ENCODE measurements at regions not wholly inside any gene's neighbourhood (a gene's known extent, or its start where the extent isn't known, plus 50 kb on each side); places are given as distances from the start of the nearest gene placed in this dataset.

DNA sequence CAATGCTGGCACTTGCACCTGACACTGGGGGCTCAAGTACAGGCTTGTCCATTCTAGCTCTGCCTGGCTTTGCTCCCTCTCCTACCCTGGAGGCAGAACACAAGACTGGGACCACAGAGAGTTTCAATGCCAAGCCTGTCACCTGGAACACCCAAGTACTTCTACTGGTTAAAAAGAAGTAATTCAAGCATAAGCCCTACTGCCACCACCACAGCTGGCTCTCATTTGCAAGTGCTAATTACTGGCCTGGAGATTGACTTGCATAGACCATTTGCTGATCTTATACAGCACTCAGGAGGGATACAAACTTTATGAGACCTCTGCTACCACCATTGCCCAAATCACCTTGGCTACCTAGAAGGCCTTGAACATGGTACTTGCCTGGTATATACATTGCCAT, 1550.9 kb downstream of the C4orf33 start:
- no peaks in the 10 kb centered on the region for H3K36me3 Mint-ChIP-seq (ENCODE audit: low read depth)
- H3K9me3 Mint-ChIP-seq (ENCODE audit: insufficient read depth) = peaks cover 10% of the 10 kb centered on the region
- no peak overlapping the region for H3K4me3 Mint-ChIP-seq
- no peak for ATAC-seq
- ChIA-PET POLR2A (no interaction called here), CTCF (no interaction called here)
- no peak for DNase-seq
- H3K4me1 Mint-ChIP-seq (ENCODE audit: low read depth) = no peaks in the 10 kb centered on the region
- H3K27ac Mint-ChIP-seq = no peak overlapping the region
- no peaks in the 10 kb centered on the region for H3K27me3 Mint-ChIP-seq (ENCODE audit: low read depth)

DNA sequence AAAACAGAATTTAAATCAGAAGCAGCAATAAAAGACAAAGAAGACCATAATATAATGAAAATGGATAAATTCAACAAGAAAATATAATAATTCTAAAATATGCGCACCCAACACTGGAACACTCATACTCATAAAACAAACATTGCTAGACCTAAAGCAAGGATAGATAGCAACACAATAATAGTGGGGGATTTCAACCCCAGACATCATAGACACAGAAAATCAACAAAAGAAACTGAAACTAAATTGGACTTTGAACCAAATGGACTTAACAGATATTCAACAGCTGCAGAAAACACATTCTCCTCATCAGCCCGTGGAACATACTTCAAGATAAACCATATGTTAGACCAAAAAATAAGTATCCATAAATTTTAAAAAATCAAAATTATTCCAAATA, 1552.6 kb downstream of the C4orf33 start:
- no peaks in the 10 kb centered on the region for H3K4me1 Mint-ChIP-seq (ENCODE audit: low read depth)
- POLR2A ChIA-PET = no interaction called here
- ATAC-seq (no peak), DNase-seq (no peak)
- no peaks in the 10 kb centered on the region for H3K27me3 Mint-ChIP-seq (ENCODE audit: low read depth)
- H3K27ac Mint-ChIP-seq = no peak overlapping the region
- H3K9me3 Mint-ChIP-seq (ENCODE audit: insufficient read depth) = peaks cover 15% of the 10 kb centered on the region
- no peak overlapping the region for H3K4me3 Mint-ChIP-seq
- CTCF ChIA-PET = no interaction called here
- no peaks in the 10 kb centered on the region for H3K36me3 Mint-ChIP-seq (ENCODE audit: low read depth)

DNA sequence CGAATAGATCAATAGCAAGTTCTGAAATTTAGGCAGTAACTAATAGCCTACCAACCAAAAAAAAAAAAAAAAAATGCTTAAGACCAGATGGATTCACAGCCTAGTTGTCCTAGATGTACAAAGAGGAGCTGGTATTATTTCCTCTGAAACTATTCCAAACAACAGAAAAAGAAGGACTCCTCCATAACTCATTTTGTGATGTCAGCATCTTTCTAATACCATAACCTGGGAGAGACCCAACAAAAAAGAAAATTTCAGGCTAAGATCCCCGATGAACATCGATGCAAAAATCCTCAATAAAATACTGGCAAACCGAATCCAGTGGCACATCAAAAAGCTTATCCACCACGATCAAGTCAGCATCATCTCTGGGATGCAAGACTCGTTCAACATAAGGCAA, 1557.9 kb downstream of the C4orf33 start:
- DNase-seq = no peak
- Mint-ChIP-seq H3K27me3 (ENCODE audit: low read depth) (no peaks in the 10 kb centered on the region), H3K4me1 (ENCODE audit: low read depth) (no peaks in the 10 kb centered on the region), H3K36me3 (ENCODE audit: low read depth) (no peaks in the 10 kb centered on the region), H3K4me3 (no peak overlapping the region), H3K9me3 (ENCODE audit: insufficient read depth) (peaks cover 10% of the 10 kb centered on the region), H3K27ac (no peak overlapping the region)
- ChIA-PET POLR2A (no interaction called here), CTCF (no interaction called here)
- no peak for ATAC-seq

DNA sequence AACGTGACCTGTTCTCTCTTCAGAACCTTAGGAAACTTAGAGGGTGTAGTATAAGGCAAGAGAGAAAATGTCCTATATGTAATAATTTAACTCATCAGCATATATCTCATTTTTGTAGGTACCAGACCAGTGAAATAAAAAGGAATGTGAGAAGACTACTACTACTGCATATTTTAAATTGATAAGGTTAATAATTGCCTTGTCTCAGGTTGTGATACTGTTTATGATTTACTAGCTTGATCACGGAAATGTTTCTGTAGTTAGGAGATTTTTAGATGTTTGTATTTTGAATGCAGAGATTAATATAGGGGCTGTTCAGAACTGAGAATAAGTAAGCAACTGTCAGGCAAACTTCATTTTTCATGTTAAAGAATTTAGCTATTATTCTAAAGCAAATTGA, 1563.4 kb downstream of the C4orf33 start:
- H3K4me3 Mint-ChIP-seq = no peak overlapping the region
- no peaks in the 10 kb centered on the region for H3K4me1 Mint-ChIP-seq (ENCODE audit: low read depth)
- CTCF ChIA-PET = no interaction called here
- DNase-seq (no peak), ATAC-seq (no peak)
- H3K36me3 Mint-ChIP-seq (ENCODE audit: low read depth) = no peaks in the 10 kb centered on the region
- POLR2A ChIA-PET = no interaction called here
- no peaks in the 10 kb centered on the region for H3K27me3 Mint-ChIP-seq (ENCODE audit: low read depth)
- H3K27ac Mint-ChIP-seq = no peak overlapping the region
- no peaks in the 10 kb centered on the region for H3K9me3 Mint-ChIP-seq (ENCODE audit: insufficient read depth)

DNA sequence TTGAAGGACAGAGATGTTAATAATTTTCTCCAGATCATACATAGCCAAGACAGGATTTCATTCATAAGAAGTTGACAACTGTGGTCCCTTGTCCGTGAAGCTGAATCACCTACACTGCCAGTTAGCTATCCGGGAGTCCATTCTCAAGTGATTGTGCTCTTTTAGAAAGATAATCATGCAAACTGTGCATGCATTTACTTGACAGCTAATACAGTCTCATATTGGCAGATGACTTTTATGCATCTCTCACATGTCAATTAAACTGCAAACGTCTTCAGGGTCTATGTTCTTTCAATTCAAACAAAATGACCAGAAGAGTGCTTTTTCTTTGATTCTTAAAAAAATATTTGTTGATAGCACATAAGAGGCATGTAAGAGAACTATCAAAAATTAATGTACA, 1572.9 kb downstream of the C4orf33 start:
- Mint-ChIP-seq H3K36me3 (ENCODE audit: low read depth) (no peaks in the 10 kb centered on the region), H3K4me3 (no peak overlapping the region), H3K27me3 (ENCODE audit: low read depth) (no peaks in the 10 kb centered on the region), H3K27ac (no peak overlapping the region), H3K4me1 (ENCODE audit: low read depth) (no peaks in the 10 kb centered on the region), H3K9me3 (ENCODE audit: insufficient read depth) (no peaks in the 10 kb centered on the region)
- ChIA-PET POLR2A (no interaction called here), CTCF (no interaction called here)
- no peak for ATAC-seq
- DNase-seq = no peak

DNA sequence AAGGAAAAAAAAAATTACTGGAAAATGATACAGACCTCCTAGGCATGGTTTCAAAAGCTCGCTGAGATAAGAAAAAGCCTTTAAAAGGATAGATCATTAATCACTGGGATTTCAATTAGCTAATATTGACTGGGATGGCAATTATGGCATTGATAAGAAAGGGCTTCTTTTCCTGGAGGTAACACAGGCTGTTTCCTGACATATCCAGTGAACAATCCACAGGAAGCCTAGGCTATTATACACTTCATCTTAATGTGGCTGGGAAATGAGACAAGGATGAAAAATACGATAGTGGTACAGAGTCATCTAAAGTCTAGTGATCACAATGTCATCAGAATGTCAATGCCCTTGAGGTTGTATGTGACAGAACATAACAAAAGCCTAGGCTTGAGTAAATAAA, 1579.3 kb downstream of the C4orf33 start:
- CTCF ChIA-PET = no interaction called here
- no peak for ATAC-seq
- Mint-ChIP-seq H3K27me3 (ENCODE audit: low read depth) (no peaks in the 10 kb centered on the region), H3K9me3 (ENCODE audit: insufficient read depth) (no peaks in the 10 kb centered on the region), H3K36me3 (ENCODE audit: low read depth) (no peaks in the 10 kb centered on the region), H3K27ac (no peak overlapping the region), H3K4me1 (ENCODE audit: low read depth) (no peaks in the 10 kb centered on the region), H3K4me3 (no peak overlapping the region)
- DNase-seq = no peak
- POLR2A ChIA-PET = no interaction called here

DNA sequence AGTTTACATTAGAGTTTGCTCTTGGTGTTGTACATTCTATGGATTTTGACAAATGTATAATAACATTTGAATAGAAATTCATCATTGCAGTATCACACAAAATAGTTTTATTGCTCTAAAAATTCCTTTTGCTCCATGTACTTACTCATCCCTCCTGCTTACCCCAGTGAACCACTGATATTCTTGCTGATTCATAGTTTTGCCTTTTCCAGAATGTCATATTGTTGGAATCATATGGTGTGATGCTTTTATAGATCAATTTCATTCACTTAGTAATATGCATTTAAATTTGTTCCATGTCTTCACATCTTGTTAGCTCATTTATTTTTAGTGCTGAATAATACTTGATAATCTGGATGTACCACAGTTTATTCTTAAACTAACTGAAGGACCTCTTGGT, 1593.2 kb downstream of the C4orf33 start:
- ATAC-seq (no peak), DNase-seq (no peak)
- CTCF ChIA-PET = no interaction called here
- Mint-ChIP-seq H3K36me3 (ENCODE audit: low read depth) (no peaks in the 10 kb centered on the region), H3K4me3 (no peak overlapping the region), H3K9me3 (ENCODE audit: insufficient read depth) (peaks cover 3% of the 10 kb centered on the region), H3K27ac (no peak overlapping the region), H3K27me3 (ENCODE audit: low read depth) (no peaks in the 10 kb centered on the region), H3K4me1 (ENCODE audit: low read depth) (no peaks in the 10 kb centered on the region)
- POLR2A ChIA-PET = no interaction called here

DNA sequence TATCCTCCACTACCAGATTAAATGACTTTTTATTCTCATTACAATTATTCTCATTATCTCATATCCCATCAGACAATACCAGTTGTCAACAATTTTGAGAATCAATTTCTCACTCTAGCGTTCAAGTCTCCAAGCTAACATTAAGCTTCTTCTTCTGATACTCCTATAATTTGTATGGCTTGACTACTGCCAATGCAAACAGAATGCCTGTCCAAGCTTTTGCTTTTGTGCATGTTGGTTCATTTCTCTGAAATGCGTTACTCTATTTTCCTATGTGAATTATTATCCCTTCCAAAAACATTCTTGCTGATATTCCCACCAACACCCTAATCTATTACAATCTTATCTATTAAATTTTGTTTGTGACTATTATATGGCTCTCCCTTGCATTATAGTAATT, 1602.3 kb downstream of the C4orf33 start:
- no peaks in the 10 kb centered on the region for H3K36me3 Mint-ChIP-seq (ENCODE audit: low read depth)
- no peaks in the 10 kb centered on the region for H3K27me3 Mint-ChIP-seq (ENCODE audit: low read depth)
- H3K27ac Mint-ChIP-seq = no peak overlapping the region
- H3K9me3 Mint-ChIP-seq (ENCODE audit: insufficient read depth) = peaks cover 3% of the 10 kb centered on the region
- H3K4me3 Mint-ChIP-seq = no peak overlapping the region
- DNase-seq (no peak), ATAC-seq (no peak)
- CTCF ChIA-PET = no interaction called here
- no peaks in the 10 kb centered on the region for H3K4me1 Mint-ChIP-seq (ENCODE audit: low read depth)
- POLR2A ChIA-PET = no interaction called here

DNA sequence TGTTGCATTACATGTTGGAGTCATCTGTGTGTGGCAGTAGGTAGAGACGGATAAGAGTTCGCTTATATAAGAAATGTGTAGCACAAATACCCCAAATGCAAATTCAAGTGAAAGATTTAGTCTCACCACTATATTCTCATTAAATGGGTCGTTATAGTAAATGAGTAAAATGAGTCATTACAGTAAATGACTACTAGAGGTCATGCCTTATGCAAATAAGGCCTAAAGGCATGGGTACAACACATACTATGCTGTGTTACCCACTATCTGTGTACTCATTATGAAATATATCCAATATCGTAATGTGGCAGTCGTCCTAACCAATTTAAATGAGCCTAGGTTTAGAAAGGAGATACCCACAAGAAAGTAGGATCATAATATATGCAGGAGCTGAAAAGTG, 1603.1 kb downstream of the C4orf33 start:
- Mint-ChIP-seq H3K4me3 (no peak overlapping the region), H3K27me3 (ENCODE audit: low read depth) (no peaks in the 10 kb centered on the region), H3K36me3 (ENCODE audit: low read depth) (no peaks in the 10 kb centered on the region), H3K27ac (no peak overlapping the region), H3K9me3 (ENCODE audit: insufficient read depth) (peaks cover 3% of the 10 kb centered on the region), H3K4me1 (ENCODE audit: low read depth) (no peaks in the 10 kb centered on the region)
- DNase-seq (no peak), ATAC-seq (no peak)
- ChIA-PET POLR2A (no interaction called here), CTCF (no interaction called here)

DNA sequence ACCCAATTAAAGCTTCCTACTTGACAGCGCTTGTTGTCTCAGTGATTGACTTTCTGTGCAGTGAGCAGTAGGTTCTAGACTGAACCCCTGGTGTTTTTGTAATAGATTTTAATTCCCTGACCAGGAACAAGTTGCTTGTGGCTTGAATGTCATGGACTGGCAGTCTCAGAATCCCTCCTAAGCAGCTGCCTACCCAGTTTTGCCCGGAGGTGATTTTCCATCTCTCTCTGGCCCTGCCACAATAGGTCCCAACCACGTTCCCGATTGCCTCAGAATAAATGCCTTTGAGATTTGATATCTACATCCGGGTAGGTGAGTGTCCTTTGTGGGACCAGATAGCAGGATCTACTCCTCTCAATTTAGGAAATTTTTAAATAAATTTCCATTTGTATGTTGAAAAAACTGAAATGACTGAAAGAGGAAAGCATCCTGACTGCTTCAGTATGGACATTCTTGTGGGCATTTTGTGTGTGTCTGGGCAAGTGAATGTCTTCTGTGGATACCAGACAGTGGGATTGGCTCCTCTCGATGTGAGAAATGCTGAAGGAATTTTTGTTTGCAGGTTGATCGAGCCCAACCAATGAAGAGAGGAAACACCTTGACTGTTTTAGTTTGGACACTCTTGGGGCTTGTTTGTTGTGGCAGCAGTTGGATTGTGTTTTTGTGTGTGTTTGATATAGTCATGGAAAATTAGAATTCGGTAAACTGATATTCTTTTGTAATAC, 1607.4 kb downstream of the C4orf33 start:
- H3K4me3 Mint-ChIP-seq = no peak overlapping the region
- POLR2A ChIA-PET = no interaction called here

DNA sequence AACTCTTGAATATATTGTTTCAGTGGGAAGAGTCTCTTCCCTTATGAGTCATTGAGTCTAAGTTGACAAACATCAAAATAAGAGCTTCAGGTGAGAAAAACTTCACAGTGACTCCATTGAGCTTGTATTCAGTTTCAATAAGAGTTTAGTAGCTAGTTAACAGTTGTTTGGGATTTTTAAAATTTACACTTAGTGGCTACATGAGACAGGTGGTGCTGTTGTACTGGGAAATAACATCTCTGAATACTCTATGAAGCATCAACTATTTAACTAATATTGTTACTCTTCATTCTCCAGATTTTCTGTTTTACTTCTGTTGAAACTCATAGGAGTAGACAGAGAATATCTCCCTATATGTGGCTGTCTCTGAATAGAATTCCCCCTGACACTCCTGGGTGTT, 1609.1 kb downstream of the C4orf33 start:
- DNase-seq = no peak
- H3K9me3 Mint-ChIP-seq (ENCODE audit: insufficient read depth) = peaks cover 3% of the 10 kb centered on the region
- no peak overlapping the region for H3K27ac Mint-ChIP-seq
- ChIA-PET POLR2A (no interaction called here), CTCF (no interaction called here)
- H3K4me3 Mint-ChIP-seq = no peak overlapping the region
- no peaks in the 10 kb centered on the region for H3K36me3 Mint-ChIP-seq (ENCODE audit: low read depth)
- no peak for ATAC-seq
- H3K4me1 Mint-ChIP-seq (ENCODE audit: low read depth) = no peaks in the 10 kb centered on the region
- no peaks in the 10 kb centered on the region for H3K27me3 Mint-ChIP-seq (ENCODE audit: low read depth)

More for the DNA sequence above, 1607.4 kb downstream of the C4orf33 start:
- Mint-ChIP-seq H3K27me3 (ENCODE audit: low read depth) (no peaks in the 10 kb centered on the region), H3K27ac (no peak overlapping the region), H3K4me1 (ENCODE audit: low read depth) (no peaks in the 10 kb centered on the region), H3K36me3 (ENCODE audit: low read depth) (no peaks in the 10 kb centered on the region), H3K9me3 (ENCODE audit: insufficient read depth) (peaks cover 3% of the 10 kb centered on the region)
- ATAC-seq (no peak), DNase-seq (no peak)
- CTCF ChIA-PET = no interaction called here

DNA sequence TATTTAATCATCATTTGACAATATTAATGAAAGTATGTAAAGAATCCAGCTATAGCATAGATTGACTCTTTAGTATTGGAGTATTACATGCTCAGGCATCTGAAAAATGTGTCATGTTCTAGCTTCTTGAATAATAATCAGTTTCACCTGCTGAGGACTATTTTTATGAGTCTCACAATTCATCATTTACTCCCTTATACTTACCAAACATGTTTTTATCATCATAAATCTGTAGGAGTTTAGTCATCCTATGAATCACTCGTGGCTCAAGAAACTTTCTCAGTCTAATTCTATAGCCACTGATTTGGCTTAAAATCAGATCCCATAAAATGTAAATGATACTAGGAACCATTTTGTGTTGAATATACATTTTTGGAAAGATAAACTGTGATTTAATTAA, 1616.1 kb downstream of the C4orf33 start:
- ChIA-PET CTCF (no interaction called here), POLR2A (no interaction called here)
- Mint-ChIP-seq H3K4me1 (ENCODE audit: low read depth) (no peaks in the 10 kb centered on the region), H3K9me3 (ENCODE audit: insufficient read depth) (no peaks in the 10 kb centered on the region), H3K27me3 (ENCODE audit: low read depth) (no peaks in the 10 kb centered on the region), H3K36me3 (ENCODE audit: low read depth) (no peaks in the 10 kb centered on the region), H3K4me3 (no peak overlapping the region), H3K27ac (no peak overlapping the region)
- DNase-seq (no peak), ATAC-seq (no peak)

DNA sequence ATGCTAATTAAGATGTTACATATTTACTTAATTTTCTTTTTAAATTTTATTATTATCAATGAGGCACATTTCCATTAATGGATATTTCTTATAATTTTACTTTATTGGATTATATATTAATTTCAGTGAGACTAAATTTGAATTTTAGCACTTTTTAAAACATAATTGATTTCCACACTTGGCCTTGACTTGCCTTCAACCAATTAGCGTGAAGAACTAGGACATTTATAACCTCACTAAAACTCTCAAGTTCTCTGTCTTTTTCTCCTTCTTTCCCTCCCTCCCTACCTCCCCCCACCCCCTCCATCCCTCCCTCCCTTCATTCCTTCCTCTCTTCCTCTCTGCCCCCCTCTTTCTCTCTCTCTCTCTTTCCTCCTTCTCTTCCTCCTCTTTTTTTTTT, 1618.1 kb downstream of the C4orf33 start:
- no peak for DNase-seq
- ChIA-PET CTCF (no interaction called here), POLR2A (no interaction called here)
- no peak for ATAC-seq
- no peaks in the 10 kb centered on the region for H3K27me3 Mint-ChIP-seq (ENCODE audit: low read depth)
- H3K4me1 Mint-ChIP-seq (ENCODE audit: low read depth) = no peaks in the 10 kb centered on the region
- no peak overlapping the region for H3K4me3 Mint-ChIP-seq
- no peaks in the 10 kb centered on the region for H3K36me3 Mint-ChIP-seq (ENCODE audit: low read depth)
- no peak overlapping the region for H3K27ac Mint-ChIP-seq
- no peaks in the 10 kb centered on the region for H3K9me3 Mint-ChIP-seq (ENCODE audit: insufficient read depth)
